Activated CD4-positive, alpha-beta T cell treated with anti-CD3 and anti-CD28 coated beads, Interleukin-2, Interleukin-6, amounts not matched to agents 100 ng/mL and 50 ng/mL, durations not matched to agents 16 hours and 8 hours (primary cell): ENCODE measurements at regions not wholly inside any gene's neighbourhood (a gene's known extent, or its start where the extent isn't known, plus 50 kb on each side); places are given as distances from the start of the nearest gene placed in this dataset.
"Not testable (repeated sequence)": the region's sequence is repeated elsewhere in the genome, so short reads cannot be mapped to it uniquely, and the experiment has no call there.

ENCODE experiments used
- DNase-seq: peaks from one replicate; pipeline ENCODE4 v3.0.0-alpha.2; 2020

DNA sequence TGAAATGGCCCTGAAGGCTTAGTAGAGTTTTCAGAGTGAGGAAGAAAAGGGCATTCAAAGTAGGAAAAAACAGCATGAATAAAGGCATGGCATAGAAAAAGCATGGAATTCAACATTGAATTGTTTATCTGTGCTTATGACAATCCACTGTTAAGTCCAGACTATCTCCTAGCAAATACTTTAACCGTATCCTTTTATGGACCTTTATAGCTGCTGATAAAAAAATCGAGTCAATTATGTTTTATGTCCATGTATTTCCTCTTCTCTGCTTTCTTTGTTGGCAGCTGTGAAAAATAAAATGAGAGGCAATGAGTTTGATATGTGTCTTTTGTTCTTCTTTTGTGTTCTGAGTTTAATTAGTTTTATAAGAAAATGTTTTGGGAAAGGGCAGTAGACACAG, 70.4 kb downstream of the TDRD15 start:
- no peak for DNase-seq

GRCh38 chr2:21194858-21195271, 71.1 kb downstream of the TDRD15 start:
- no peak for DNase-seq

GRCh38 chr2:21195326-21195725, 71.6 kb downstream of the TDRD15 start:
- DNase-seq = no peak

DNA sequence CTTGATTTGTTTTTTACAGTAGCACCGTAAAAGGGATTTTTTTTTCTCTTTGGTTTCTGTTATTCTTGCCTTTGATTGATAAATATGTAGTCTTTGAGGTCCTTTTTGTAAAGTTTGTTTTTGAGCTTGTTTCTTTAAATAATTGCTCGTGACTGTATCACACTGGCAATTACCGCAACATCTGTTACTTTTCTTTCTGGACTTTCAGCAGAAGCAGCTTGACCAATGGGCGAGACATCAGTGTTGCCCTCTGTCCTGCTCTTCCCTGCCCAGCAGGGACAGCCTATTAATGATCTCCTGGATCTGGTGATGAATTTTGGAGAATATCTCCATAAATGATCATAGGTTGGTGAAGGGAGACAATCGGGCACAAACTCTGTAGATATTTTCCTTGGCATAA, 74.9 kb downstream of the TDRD15 start:
- DNase-seq = no peak

DNA sequence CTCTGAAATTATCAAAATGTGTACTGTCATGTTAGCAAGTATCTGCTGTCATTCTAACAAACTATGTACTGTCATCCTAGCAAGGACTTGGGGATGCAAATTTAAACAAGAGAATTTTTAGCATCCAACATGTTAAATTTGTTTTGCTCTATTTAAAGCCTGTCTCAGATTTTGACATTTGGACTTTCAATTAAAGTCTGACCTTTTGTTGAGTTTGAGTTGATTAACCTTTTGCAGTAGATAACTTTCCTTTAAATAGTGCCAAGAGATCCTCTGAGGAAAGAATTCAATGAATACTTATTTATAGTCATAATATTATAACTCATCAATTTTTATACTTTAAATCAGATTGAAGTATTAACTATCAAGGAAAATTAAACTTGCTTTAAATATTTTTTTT, 80.2 kb downstream of the TDRD15 start:
- DNase-seq = no peak

DNA sequence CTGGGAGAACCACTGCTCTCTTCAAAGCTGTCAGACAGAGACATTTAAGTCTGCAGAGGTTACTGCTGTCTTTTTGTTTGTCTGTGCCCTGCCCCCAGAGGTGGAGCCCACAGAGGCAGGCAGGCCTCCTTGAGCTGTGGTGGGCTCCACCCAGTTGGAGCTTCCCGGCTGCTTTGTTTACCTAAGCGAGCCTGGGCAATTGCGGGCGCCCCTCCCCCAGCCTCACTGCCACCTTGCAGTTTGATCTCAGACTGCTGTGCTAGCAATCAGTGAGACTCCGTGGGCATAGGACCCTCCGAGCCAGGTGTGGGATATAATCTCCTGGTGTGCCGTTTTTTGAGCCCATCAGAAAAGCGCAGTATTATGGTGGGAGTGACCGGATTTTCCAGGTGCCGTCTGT, 90.3 kb downstream of the TDRD15 start:
- not testable (repeated sequence) for DNase-seq

DNA sequence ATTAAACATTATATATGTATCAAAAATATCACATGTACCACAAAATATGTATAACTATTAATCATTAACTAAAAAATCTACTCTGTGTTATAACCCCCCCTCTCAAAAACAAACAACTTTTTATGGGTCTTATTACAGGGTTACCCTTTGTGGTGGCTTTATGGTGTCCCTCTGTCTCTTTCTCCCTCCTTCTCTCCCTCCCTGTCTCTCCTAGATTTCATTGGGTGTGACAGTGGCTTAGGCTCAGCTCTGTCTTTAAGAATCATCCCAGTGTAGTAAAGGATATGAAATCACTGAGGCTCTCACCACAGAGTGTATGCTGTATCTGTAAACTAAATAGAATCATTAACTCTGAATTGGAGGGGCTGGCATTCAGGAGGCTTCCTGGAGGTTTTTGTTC, 93.7 kb downstream of the TDRD15 start:
- DNase-seq = no peak

GRCh38 chr2:21220930-21221329, 97.2 kb downstream of the TDRD15 start:
- DNase-seq = no peak

- no peak for DNase-seq
Observed at GRCh38 chr2:21223618-21224017, 99.8 kb downstream of the TDRD15 start.

- DNase-seq = no peak
Observed at GRCh38 chr2:21228041-21228895, 104.5 kb downstream of the TDRD15 start.

- DNase-seq = no peak
Observed at GRCh38 chr2:21229302-21229701, 105.5 kb downstream of the TDRD15 start.

GRCh38 chr2:21230140-21230539, 106.4 kb downstream of the TDRD15 start:
- DNase-seq = no peak

GRCh38 chr2:21231985-21232384, 108.2 kb downstream of the TDRD15 start:
- DNase-seq = no peak

DNA sequence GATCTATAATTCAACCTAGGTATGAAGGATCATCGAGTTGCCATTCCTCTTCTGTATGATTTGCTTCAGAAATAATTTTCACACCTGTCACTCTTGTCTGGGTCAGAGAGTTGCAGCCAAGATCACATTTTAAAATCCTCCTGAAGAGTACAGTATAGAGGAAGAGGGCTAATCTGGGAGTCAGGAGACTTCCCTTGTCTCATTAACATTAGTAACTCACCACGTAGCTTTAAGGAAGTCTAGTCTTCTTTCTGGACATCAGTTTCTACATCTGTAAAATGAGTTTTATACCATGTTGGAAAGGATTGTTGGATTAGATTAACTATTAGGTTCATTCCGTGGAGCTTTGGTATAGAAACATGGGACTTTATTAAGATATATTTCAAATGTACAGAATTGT, 109.4 kb downstream of the TDRD15 start:
- no peak for DNase-seq

GRCh38 chr2:21234001-21234400, 110.2 kb downstream of the TDRD15 start:
- DNase-seq = no peak

DNA sequence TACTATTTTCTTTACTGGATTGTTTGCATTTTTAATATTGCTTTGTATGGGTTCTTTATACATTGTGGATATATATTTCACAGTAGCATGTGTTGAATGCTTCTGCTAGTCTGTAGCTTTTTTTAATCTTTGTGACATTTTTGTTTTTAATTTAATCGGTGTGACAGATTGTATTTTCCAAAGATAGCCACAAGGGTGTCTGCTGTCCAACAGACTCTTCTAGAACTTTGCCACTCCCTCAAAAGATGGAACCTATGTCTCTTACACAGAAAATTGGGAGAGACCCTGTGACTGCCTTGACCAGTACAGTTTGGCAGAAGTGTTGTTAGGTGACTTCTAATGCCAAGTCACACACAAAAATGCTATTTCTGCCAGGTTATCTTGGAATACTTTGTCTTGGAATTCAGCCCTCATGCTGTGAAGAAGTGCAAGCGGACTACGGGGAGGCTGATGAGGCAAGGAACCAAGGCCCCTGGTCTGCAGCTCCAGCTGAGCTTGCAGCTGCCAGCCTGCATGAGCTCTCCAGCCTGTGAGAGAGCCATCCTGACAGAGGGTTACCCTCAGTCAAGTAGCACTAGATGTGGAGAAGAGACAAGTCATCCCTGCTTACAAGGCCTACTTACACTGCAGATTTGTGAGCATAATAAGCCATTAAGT, 110.8 kb downstream of the TDRD15 start:
- DNase-seq = no peak

GRCh38 chr2:21239749-21240148, 116.0 kb downstream of the TDRD15 start:
- not testable (repeated sequence) for DNase-seq

- no peak for DNase-seq
Observed at GRCh38 chr2:21244161-21244560, 120.4 kb downstream of the TDRD15 start.

GRCh38 chr2:21245565-21245964, 121.8 kb downstream of the TDRD15 start:
- DNase-seq = no peak

- DNase-seq = no peak
Observed at GRCh38 chr2:21249367-21249766, 125.6 kb downstream of the TDRD15 start.

GRCh38 chr2:21250673-21251072, 126.9 kb downstream of the TDRD15 start:
- DNase-seq = no peak

- no peak for DNase-seq
Observed at GRCh38 chr2:21251216-21251980, 127.6 kb downstream of the TDRD15 start.

- no peak for DNase-seq
Observed at GRCh38 chr2:21253311-21254027, 129.7 kb downstream of the TDRD15 start.
